Ecto neural progenitor cell (in vitro differentiated cells): ENCODE measurements at regions not wholly inside any gene's neighbourhood (a gene's known extent, or its start where the extent isn't known, plus 50 kb on each side); places are given as distances from the start of the nearest gene placed in this dataset.

Experiments used
- DNase-seq: peaks from one replicate; pipeline ENCODE4 v3.0.0-alpha.2; 2018; ENCODE audit warnings: low spot score

DNA sequence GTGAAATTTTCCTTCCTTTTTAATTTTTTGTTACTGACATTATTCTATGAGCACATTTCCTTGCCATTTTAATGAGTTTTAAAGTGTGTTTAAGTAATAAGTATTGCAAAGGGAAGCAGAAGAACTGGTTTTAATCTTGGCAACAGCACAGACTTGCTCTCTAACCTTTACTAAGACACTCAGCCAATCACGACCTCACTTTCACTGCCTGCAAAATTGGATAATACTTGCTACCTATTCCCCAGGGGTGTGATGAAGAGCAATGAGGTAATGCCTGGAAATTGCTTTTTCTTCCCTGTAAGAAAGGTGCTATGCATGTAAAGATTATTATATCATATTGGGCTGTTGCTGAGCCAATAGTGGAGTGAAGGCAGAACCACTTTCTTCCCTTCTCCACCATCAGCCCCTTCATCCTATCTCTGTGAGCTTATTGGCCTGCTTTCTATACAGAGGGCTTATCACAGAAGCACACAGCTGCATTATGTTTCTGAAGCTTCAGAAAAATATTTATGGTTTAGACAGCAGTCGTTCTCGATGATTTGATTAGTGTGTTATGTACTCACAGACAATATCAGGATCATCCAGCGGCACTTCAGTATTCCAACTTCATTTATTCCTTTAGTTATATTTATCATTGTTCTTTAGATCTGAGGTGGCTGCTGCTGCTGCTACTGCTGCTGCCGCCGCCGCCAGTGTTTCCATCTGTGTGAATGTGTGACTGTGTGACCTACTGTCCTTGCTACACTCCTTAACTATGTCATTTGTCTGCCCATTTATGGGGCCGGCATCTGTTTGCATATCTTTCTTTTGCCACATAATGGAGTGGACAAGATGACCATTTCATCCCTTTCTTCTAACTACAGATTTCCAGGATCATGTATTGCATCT is 255.1 kb downstream of the C4orf33 start:
- DNase-seq, result no peak

DNA sequence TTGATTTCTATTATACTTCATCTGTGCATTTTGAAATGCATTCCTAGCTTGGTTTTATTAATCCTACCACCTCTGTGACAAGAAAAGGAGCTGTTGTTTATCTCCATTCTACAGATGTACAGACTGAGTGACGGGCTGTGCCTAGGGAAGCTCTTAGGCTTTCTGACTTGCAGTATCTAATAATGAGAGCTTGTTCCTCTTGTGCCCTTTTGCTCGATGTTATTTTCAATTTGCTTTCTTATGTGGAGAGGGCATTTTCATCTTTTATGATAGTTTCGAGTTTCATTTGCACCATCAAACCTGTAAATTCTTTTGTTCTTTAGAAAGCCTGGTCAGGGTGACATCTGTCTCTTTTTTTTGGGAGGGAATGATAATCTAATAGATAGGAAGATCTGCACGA is 256.5 kb downstream of the C4orf33 start:
- no peak for DNase-seq

DNA sequence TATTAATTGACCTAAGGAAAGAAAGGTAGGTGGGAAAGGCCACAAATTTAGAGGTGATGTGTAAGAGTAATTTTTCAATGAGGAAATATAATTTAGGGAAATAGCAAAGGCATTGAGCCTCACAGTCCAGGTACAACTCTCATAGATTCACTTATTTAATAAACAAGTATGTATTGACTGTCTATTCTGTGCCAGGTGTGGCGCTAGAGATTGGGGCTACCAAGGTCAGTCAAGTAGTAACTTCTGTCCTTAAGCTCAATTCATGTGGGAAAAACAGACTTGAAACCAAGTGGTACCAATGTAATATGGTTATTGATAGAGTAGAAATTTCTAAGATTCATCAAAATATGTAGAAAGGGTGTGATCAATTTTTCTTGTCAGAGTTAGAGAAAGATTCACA is 257.5 kb downstream of the C4orf33 start:
- no peak for DNase-seq

DNA sequence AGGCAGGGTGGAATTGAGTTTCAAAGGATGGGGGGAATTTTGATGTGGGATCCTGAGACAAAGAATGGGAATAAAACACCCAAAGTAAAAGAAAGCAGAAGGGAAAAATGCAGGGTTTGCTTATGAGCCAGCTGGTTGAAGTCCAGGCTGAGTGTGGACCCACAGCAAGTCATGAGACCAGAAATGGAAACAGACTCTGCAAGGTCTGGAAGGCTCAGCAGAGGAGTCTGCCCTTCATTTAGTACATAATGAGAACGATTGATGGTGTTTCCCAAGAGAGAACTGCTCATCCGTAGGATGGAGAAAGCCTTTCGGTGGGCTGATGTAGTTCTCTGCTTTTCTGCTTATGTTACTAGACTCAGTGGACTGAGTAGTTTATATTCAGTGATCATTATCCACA is 259.1 kb downstream of the C4orf33 start:
- no peak for DNase-seq

DNA sequence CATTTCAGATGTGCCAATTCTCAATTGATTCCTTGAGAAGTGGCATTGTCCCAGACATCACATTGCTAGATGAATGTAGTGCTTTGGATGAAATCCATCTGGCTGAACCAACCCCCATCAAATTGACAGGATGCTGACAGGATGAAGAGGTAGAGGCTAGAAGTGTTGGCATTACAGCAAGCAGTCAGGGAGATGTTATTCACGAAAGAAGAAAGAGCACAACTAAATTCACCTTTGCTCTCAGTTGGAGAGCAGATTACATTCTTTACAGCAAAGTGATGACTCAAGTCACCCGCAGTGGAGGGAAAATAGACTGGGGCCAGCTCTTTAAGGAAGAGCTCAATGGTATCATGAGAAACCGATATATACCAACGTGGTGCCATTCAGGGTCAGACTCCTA is 259.6 kb downstream of the C4orf33 start:
- no peak for DNase-seq

DNA sequence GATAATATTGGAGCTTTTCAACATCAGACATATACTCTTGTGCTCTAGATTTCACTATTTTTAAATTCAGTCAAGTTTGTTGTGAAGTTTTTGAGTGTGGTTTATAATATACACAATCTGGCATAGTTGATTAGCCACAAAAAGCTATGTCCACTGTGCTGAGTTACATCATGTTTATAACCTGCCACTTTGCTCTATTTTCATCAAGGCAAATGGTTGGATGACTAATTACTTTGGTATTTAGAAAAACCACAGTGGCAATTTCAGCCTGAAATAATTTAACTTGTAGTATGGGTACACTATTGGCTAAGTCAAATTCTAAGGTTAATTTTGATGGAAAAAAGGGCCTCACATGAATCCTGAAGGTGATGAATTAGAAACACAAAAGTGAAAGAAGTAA is 262.6 kb downstream of the C4orf33 start:
- DNase-seq, result no peak

DNA sequence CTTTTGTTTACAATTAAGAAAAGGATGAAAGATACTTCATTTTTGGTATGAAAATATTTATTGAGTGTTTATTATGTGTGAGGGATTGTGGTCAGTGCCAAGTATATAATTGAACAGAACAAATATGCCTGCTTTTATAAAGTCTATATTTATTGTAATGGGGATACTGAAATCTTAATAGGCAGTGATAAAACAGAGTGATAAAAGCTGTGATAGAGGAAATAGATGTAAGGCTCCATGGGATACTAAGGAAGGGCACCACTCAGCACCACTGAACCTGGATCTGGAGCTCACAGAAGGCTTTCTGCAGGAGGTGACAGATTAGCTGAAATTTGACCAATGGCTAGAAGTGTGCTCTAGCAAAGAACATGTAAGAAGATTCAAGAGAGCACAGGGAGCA is 263.5 kb downstream of the C4orf33 start:
- no peak for DNase-seq

DNA sequence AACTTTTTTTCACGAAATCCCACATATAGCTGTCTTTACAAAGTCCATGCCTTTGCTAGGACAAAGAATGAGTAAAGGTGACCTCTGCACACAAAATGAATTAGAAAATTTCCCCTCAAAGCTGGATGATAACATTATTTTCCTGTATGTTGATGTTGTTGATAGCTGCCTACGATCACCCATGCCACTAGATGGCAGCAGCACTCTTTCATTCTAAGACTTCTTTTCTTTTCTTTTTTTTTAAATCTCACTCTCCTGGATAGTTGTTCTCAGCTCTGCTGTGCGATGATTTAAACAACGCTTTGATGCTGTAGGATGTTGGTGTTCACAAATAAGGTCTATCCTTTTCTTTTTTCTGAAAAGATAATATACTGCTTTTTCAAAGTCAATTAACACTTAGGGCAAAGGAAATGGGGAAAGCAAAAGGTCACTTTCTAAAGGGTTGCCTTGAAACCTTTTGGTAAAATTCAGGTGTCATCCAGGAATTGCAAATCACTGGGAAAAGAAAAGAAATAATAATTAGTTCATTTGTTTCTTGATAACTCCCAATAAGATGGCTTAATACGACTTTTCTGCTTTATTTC is 266.8 kb downstream of the C4orf33 start:
- DNase-seq, result peak; percentile 63

DNA sequence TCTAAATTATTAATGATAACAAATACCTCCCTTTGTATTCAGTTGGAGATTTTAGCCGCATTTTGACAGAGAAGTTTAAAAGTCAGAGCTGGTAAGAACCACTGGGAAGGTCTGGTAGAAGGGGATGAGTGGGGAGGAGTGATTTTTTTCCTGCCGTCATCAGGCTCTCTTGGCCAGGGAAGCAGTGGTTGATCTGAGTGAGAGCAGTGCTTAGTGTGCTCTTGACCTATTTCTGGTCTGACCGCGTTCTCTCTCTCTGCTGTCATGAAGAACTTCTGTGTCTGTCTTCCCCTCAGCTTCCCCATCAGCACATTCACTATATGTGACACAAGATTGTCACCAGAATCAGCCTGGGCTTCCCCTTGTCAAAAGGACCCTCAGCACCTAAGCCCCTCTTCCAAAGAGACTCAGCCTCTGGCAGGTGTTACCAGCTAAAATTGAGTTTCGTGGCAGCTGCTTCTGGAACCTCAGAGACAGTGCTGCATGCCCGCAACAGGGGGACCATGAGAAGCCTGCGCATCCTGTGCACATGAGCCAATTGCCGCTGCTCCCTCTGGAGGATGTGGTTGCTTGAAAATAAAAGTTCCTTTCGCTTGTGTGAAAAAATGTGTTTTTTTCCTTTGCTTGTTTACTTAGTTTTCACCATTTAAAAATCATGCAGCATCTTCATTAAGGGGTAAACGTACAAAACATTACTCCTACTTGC is 268.9 kb downstream of the C4orf33 start:
- no peak for DNase-seq

DNA sequence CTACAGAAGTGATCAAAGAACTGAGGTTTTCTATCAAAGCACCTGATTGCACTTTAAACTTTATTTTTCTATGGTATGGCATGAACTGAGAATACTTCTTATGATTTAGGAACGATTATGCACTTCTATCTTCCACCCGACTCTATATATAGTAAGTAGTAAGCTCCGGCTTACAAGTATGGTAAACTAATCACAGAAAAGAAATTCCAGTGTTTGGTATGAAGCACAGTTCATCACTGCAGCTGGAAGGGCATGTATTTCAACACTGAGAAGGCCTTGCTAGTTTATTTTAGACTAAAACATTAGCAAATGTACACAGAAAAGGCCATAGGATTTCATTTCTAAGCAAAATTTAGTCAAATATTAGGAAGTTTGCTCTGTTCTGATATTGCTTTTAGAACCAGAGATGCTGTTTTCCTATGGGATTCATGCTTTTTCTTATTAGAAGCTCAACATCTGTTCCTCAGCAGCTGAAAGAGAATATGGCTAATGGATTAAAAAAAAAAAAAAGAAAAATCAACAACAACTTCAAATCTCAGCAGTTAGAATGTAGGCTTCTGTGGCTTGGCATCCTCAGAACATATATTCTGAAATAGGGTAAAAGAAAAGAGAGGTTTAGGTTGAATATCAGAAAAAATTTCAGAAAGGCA is 273.5 kb downstream of the C4orf33 start:
- no peak for DNase-seq

DNA sequence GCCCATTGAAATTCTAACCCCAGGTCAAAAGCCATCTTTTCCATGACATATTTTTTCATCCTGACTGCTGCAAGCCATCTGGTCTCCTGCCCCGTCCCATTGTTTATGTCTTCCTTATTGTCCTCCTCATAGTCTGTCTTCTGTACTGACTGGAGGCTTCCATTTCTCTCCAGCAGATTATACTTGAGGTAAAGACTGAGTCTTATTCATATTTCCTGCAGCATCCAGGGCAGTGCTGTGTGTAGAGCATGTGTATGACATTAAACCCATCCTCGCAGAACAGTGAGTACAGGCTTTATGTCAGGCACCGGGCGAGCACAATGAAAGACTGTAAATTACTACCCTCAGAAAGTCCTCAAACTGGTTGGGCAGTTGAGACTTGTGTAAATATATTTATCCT is 275.1 kb downstream of the C4orf33 start:
- DNase-seq, result no peak

DNA sequence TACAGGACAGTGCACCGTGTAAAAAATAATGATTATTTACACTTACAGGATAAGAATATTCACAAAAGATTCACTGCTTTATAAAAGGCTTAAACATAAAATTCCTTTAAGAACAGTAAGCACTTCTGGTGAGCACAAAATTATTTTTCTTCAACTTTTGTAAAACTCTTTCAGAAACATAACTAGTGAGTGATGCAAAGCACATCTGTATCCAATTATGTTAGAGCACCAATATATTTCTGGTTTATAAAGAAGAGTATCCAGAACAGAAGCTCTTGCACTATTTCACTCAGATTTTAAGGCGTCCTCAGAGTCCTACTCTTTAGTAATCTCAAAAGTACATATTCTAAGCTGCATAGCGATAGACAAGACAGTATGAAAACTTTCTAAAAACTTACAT is 276.0 kb downstream of the C4orf33 start:
- no peak for DNase-seq

DNA sequence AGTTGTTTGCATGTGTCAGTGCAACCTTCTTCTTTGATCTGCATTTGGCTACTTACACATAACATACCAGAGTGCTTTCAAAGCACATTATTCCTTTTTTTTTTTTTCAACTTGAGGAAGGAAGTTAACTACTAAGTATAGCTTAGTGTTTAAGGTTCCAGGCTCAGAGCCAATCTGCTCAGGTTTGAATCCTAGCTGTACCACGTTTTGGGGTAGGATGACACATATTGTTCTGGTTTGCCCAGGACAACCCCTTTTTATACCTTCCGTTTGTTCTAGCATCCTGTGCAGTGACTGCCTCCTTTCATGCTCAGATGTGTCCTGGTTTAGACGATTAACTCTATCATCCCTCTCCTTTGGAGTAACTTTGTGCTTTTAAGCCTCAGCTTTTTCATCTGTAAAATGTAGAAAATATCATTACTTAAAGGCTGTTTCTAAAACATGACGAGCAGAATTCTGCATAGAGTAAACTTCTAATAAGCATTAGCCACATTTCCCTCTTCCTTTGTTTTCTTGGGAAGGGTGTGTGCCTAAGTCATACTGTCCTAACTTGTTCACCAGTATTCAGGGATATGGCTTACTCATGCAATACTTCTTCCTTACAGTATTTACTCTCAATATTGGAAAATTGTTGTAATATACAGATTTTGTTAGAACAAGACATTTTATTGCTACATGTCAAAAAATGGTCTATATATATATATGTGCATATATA is 281.3 kb downstream of the C4orf33 start:
- DNase-seq, result no peak

DNA sequence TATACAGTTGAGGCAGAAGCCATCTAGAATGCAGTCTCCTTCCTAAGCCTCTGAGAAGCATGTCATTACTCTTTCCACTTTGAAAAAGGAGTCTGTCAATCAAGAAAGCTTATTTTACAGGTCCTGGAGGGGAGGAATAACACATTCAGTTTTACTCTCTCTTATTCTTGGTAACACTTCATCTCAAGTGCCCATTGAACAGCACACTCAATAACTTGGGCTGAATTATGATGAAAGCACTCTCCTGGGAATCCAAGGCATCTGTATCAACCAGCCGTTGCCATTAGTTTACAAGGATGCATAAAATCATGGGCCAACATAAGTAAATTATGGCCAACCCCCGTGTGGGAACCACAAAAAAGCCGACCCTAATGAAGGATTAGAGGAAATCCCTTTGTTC is 282.4 kb downstream of the C4orf33 start:
- no peak for DNase-seq

DNA sequence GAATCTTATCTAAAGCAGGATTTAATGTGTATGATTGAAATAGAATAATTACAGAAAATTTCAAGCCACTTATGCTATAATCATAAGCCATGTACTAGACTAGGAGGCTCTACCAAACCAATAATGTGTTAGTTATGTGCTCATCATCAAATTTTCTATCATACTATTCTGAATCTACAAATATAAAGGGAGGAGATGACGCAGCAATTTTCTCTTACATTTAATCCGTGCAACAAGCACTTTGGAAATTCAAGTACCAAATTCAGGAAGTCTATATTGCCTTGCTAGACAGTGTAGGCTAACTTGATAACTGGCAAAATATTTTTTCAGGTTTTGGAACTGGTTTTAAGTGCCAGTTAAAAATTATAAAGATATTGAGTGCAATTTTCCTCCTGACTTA is 283.5 kb downstream of the C4orf33 start:
- DNase-seq, result no peak

DNA sequence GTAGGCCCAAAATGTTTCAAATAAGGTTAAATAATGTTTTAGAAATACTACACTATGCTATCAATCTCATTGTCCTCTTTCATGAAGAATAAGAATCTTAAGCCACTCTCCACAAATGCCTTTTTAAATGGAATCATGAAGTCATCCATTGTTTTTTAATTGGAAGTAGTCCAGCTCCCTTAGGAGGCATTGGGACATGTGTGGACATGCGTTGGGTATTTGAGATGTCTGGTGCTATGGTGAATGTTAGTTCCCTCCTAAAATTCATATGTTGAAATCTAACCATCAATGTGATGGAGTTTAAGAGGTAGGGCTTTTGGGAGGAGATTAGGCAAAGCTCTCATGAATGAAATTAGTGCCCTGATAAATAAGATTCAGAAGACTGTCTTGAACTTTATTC is 289.0 kb downstream of the C4orf33 start:
- no peak for DNase-seq

DNA sequence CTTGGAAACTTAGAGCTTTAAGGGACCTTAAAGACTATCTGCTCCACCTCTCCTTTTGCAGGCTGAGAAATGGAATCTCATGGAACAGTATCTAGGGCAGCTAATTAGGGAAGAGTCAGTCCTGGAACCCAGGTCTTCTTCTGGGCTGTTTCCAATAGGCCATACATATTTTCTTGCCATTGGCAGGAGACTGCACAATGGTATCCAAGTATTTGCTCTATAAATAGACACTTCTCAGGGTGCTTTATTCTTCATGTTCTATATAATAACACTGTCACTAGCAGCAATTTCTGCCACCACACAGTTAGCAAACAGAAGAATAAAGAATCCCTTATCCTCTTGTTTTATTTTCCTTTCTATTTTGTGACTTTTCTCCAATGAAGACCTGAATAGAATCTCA is 291.7 kb downstream of the C4orf33 start:
- no peak for DNase-seq

DNA sequence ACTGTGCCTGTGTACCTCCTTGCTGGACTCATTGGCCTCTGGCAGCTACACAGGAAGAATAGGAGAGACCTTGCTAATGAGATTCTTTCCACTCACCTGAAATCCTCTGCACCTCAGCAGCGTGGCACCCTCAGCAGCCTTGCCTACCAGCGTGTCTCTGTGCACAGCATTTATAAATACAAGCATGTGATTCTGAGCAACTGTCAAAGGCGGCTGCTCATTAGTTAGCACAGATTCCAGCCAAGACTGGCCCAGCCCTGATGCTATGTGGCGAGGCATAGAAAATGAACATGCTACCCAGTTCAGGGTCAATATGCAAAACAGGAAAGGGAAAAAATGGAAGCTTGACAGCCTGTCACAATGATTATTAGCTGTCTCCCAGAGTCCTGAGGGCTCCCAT is 298.0 kb downstream of the C4orf33 start:
- DNase-seq, result no peak

DNA sequence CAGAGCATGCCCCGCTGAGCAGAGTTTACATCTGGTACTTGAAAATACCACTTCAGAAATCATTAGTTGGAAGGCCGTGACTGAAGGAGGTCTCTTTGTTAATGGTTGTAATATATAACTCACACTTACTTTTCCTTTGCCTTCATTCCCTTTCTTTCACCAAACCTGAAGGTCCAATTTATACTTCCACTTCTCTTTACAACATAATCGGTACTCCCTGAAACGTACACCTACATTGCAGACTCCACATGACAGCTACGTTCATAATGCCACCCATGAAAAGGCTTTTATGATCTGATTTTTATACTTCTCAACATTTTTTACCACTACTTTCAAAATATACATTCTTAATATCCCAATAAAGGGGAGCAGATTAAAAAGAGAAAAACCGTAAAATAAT is 298.7 kb downstream of the C4orf33 start:
- no peak for DNase-seq

DNA sequence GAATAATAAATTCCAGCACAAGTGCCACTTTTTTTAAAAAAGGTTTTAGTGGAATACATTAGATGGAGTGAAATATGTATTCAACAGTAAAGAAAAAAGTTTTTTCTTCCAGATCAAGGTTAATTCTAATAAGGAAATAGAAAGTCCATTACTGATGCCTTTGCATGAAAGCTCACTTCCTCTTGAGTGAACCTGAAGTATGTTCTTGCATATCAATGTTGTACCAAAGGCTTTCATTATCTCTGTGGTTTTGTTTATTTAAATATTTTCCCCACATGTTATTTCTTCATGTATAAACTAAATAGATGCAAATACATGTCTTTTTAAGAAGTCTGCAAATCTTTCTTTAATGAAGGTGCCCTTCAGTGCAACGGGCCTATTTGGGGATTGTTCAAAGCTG is 307.9 kb downstream of the C4orf33 start:
- no peak for DNase-seq

DNA sequence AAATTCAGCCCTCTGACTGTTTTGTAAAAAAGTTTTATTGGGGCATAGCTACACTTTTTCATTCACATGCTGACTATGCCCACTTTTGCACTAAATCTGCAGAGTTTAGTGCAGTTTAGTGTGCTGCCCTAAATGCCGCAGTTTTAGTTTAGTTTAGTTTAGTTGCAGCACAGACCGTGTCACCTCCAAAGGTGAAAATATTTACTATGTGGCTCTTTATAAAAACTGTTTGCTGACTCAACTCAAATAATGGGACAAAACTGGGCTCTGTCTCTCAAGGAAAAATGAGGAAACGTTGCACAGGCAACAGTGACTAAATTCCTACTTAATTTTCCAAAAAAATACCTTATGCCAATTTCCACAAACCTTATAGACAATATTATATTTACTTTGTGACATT is 314.2 kb downstream of the C4orf33 start:
- DNase-seq, result no peak

DNA sequence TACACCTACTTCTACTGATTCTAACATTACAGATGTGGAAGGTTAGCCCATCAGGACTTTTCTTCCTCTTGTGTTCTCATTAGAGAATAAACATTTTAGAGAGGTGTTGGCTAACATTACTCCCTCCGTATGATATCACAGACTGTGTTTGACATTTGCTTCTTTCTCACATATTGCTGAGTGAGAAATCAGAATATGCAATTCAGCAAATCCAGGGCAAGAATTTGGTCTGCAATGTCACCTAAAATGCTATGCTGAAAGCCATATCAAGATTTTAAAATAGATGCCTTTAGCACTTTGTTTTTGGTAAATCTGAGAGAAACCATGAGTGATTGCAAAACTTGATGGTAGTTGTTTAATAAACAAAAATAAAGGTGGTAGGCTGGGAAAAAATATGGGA is 319.1 kb downstream of the C4orf33 start:
- DNase-seq, result no peak
